BE2C (cell line): ENCODE measurements at regions not wholly inside any gene's neighbourhood (a gene's known extent, or its start where the extent isn't known, plus 50 kb on each side); places are given as distances from the start of the nearest gene placed in this dataset.

Experiments used
- DNase-seq: peaks from one replicate; pipeline ENCODE4 v3.0.0-alpha.2; 2020
- H3K27me3 ChIP-seq: fragments of 250-450 bp; sonication (Bioruptor Pico); 2 replicates; pipeline ENCODE4 v1.5.1; 2020; ENCODE audit warnings: mild to moderate bottlenecking
- H3K36me3 ChIP-seq: fragments of 250-450 bp; sonication (Bioruptor Pico); 2 replicates; pipeline ENCODE4 v1.5.1; 2020; ENCODE audit warnings: mild to moderate bottlenecking
- H3K4me1 ChIP-seq: fragments of 250-450 bp; sonication (Bioruptor Pico); 2 replicates; pipeline ENCODE4 v1.5.1; 2020
- H3K4me3 ChIP-seq: 2 replicates; pipeline ENCODE4 v1.5.1; 2011; ENCODE audit warnings: low read depth, low read length
- H3K9me3 ChIP-seq: fragments of 250-450 bp; sonication (Bioruptor Pico); 2 replicates; pipeline ENCODE4 v1.5.1; 2020
- CTCF ChIP-seq: IDR thresholded peaks from 2 replicates; pipeline ENCODE4 v1.5.1; 2012; ENCODE audit warnings: mild to moderate bottlenecking, low read depth, low read length

- no peak overlapping the region for H3K4me3 ChIP-seq
- H3K4me1 ChIP-seq = no peaks in the 10 kb centered on the region
- H3K36me3 ChIP-seq = no peaks in the 10 kb centered on the region
- no peaks in the 10 kb centered on the region; the same call in 1 of the 2 replicates for H3K9me3 ChIP-seq
- no peak for DNase-seq
- H3K27me3 ChIP-seq = no peaks in the 10 kb centered on the region
- TF ChIP-seq CTCF = no peak
Observed at GRCh38 chr5:147998704-147999103, 65.1 kb upstream of the SPINK5 start.

GRCh38 chr5:147997486-147997885 is 66.3 kb upstream of the SPINK5 start:
- Histone ChIP-seq H3K27me3 (no peaks in the 10 kb centered on the region), H3K9me3 (no peaks in the 10 kb centered on the region; the same call in 1 of the 2 replicates), H3K36me3 (no peaks in the 10 kb centered on the region), H3K4me1 (no peaks in the 10 kb centered on the region), H3K4me3 (no peak overlapping the region)
- TF ChIP-seq CTCF = no peak
- DNase-seq = no peak

- H3K4me1 ChIP-seq = no peaks in the 10 kb centered on the region
- no peaks in the 10 kb centered on the region; the same call in 1 of the 2 replicates for H3K27me3 ChIP-seq
- no peaks in the 10 kb centered on the region; the same call in 1 of the 2 replicates for H3K9me3 ChIP-seq
- no peak for DNase-seq
- peak; percentile 8; the same call in 1 of the 2 replicates for TF ChIP-seq CTCF
- no peaks in the 10 kb centered on the region for H3K36me3 ChIP-seq
- no peak overlapping the region for H3K4me3 ChIP-seq
Observed at GRCh38 chr5:147996379-147996778, 67.4 kb upstream of the SPINK5 start.

- Histone ChIP-seq H3K9me3 (no peaks in the 10 kb centered on the region), H3K36me3 (no peaks in the 10 kb centered on the region), H3K27me3 (no peaks in the 10 kb centered on the region; the same call in 1 of the 2 replicates), H3K4me3 (no peak overlapping the region), H3K4me1 (no peaks in the 10 kb centered on the region)
- DNase-seq = no peak
- no peak for TF ChIP-seq CTCF
Observed at GRCh38 chr5:147995846-147996245, 67.9 kb upstream of the SPINK5 start.

GRCh38 chr5:147989994-147990393 is 73.8 kb upstream of the SPINK5 start:
- H3K27me3 ChIP-seq = no peaks in the 10 kb centered on the region; the same call in 1 of the 2 replicates
- no peaks in the 10 kb centered on the region for H3K36me3 ChIP-seq
- H3K4me3 ChIP-seq = no peak overlapping the region
- TF ChIP-seq CTCF = no peak
- no peaks in the 10 kb centered on the region for H3K4me1 ChIP-seq
- no peaks in the 10 kb centered on the region for H3K9me3 ChIP-seq
- no peak for DNase-seq

- Histone ChIP-seq H3K27me3 (no peaks in the 10 kb centered on the region; the same call in 1 of the 2 replicates), H3K4me1 (no peaks in the 10 kb centered on the region), H3K36me3 (no peaks in the 10 kb centered on the region), H3K9me3 (no peaks in the 10 kb centered on the region), H3K4me3 (no peak overlapping the region)
- no peak for TF ChIP-seq CTCF
- DNase-seq = no peak
Observed at GRCh38 chr5:147989239-147989638, 74.5 kb upstream of the SPINK5 start.
